Gastroesophageal sphincter (tissue), 3 donors: ENCODE measurements at regions not wholly inside any gene's neighbourhood (a gene's known extent, or its start where the extent isn't known, plus 50 kb on each side); places are given as distances from the start of the nearest gene placed in this dataset.

Source experiments
- CTCF ChIP-seq, 4 experiments: fragments of 200-600 bp in 2 of 4; fragments of 450-650 bp in 2 of 4; sonication (generic) in 1 of 4; IDR thresholded peaks; one replicate each; pipeline ENCODE4 v1.5.1; 2017 to 2019; ENCODE audit warnings: antibody characterized with exemption in 4 of 4, mild to moderate bottlenecking in 2 of 4, moderate library complexity in 2 of 4
- EP300 ChIP-seq: sonication (generic); formaldehyde crosslinking; IDR thresholded peaks from one replicate; pipeline ENCODE4 v1.6.1; 2017; ENCODE audit warnings: antibody characterized with exemption, mild to moderate bottlenecking
- POLR2A ChIP-seq, 2 donors: fragments of 450-650 bp; IDR thresholded peaks; one replicate each; pipeline ENCODE4 v1.6.1; 2017; ENCODE audit warnings: antibody characterized with exemption in 2 of 2, mild to moderate bottlenecking in 2 of 2, moderate library complexity in 1 of 2
- POLR2AphosphoS5 ChIP-seq: sonication (generic); formaldehyde crosslinking; IDR thresholded peaks from one replicate; pipeline ENCODE4 v1.6.1; 2017; ENCODE audit warnings: antibody characterized with exemption

- TF ChIP-seq EP300: no peak
- TF ChIP-seq CTCF (IDR thresholded peaks at IDR 0.05): no peak
- no peak for TF ChIP-seq POLR2A (IDR thresholded peaks at IDR 0.05)
- TF ChIP-seq POLR2AphosphoS5: no peak
Measured at GRCh38 chr2:55986700-55987440, 63.3 kb upstream of the EFEMP1 start.
